Prostate gland (tissue), 2 donors: ENCODE measurements at regions not wholly inside any gene's neighbourhood (a gene's known extent, or its start where the extent isn't known, plus 50 kb on each side); places are given as distances from the start of the nearest gene placed in this dataset.

Experiments used
- DNase-seq: peaks from one replicate; pipeline ENCODE4 v3.0.0-alpha.2; 2019; ENCODE audit warnings: low spot score
- H3K27ac ChIP-seq, 2 donors: fragments of 200-600 bp; sonication (generic); 2 replicates each; pipeline ENCODE4 v1.5.1; 2017 to 2019
- H3K27me3 ChIP-seq: fragments of 200-600 bp; sonication (generic); replicated peaks from 2 replicates; pipeline ENCODE4 v1.5.1; 2019; ENCODE audit not compliant: insufficient read depth
- H3K36me3 ChIP-seq, 2 donors: fragments of 200-600 bp; sonication (generic); 1 replicate in 1 of 2; 2 replicates in 1 of 2; pipeline versions ENCODE4 v1.5.1 to v1.8.1; 2017 to 2019
- H3K4me1 ChIP-seq: fragments of 200-600 bp; sonication (generic); replicated peaks from 2 replicates; pipeline ENCODE4 v1.5.1; 2019
- H3K4me3 ChIP-seq, 2 donors: fragments of 200-600 bp; sonication (generic); 2 replicates each; pipeline ENCODE4 v1.5.1; 2017 to 2019
- H3K9me3 ChIP-seq: fragments of 200-600 bp; sonication (generic); 2 replicates; pipeline ENCODE4 v1.5.1; 2017
- POLR2A ChIP-seq: fragments of 450-650 bp; IDR thresholded peaks from one replicate; pipeline ENCODE4 v1.6.1; 2016; ENCODE audit warnings: antibody characterized with exemption, mild to moderate bottlenecking
- POLR2AphosphoS5 ChIP-seq: sonication (generic); formaldehyde crosslinking; IDR thresholded peaks from one replicate; pipeline ENCODE4 v1.6.1; 2017; ENCODE audit warnings: antibody characterized with exemption
- WGBS: methylation state at CpG from one replicate; pipeline ENCODE4 v1.1.5; 2018; 5-methylcytosine and 5-hydroxymethylcytosine counted together
- intact Hi-C: fragments of 100-400 bp; cut with DNase I; formaldehyde crosslinking; loops from one replicate; pipeline ENCODE4 v1.14.2; 2022
- TF ChIP-seq, protein P1 (sequence below), 4 experiments: fragments of 200-600 bp in 2 of 4; fragments of 450-650 bp in 2 of 4; sonication (generic) in 2 of 4; IDR thresholded peaks; 1 replicate in 3 of 4; 2 replicates in 1 of 4; pipeline ENCODE4 v1.5.1; 2016 to 2019; ENCODE audit warnings: antibody characterized with exemption in 4 of 4, mild to moderate bottlenecking in 2 of 4, moderate library complexity in 2 of 4

DNA sequence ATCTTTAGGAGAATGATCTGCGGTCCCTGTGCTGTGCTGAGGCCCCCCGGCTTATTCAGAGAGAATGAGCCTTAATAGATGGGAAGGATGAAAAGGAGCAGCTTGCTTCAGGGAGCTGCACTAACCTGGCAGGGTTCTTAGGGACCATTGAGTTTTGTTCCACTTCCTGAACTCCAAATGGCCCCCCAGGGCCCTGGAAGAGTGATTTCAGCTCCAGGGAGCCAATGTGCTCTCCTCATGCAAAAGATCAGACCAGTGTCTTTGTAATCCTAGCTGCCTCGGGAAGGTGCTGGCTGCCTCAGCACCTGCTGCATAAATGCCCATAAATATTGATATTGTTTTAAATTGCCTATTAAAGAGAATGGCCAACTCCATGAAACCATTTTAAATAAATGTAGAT, 210.2 kb downstream of the NCK2 start:
- TF ChIP-seq, protein P1, sequence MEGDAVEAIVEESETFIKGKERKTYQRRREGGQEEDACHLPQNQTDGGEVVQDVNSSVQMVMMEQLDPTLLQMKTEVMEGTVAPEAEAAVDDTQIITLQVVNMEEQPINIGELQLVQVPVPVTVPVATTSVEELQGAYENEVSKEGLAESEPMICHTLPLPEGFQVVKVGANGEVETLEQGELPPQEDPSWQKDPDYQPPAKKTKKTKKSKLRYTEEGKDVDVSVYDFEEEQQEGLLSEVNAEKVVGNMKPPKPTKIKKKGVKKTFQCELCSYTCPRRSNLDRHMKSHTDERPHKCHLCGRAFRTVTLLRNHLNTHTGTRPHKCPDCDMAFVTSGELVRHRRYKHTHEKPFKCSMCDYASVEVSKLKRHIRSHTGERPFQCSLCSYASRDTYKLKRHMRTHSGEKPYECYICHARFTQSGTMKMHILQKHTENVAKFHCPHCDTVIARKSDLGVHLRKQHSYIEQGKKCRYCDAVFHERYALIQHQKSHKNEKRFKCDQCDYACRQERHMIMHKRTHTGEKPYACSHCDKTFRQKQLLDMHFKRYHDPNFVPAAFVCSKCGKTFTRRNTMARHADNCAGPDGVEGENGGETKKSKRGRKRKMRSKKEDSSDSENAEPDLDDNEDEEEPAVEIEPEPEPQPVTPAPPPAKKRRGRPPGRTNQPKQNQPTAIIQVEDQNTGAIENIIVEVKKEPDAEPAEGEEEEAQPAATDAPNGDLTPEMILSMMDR (IDR thresholded peaks at IDR 0.05), result no peak
- TF ChIP-seq POLR2A, result no peak
- no peak for TF ChIP-seq POLR2AphosphoS5
- H3K4me1 ChIP-seq, result no peaks in the 10 kb centered on the region
- no peaks in the 10 kb centered on the region for H3K9me3 ChIP-seq
- WGBS, result 76% methylated on average over 3 of the region's 3 CpGs
- H3K27me3 ChIP-seq, result no peaks in the 10 kb centered on the region
- H3K27ac ChIP-seq, result no peak overlapping the region
- DNase-seq, result no peak
- no peak overlapping the region for H3K4me3 ChIP-seq
- H3K36me3 ChIP-seq, result no peaks in the 10 kb centered on the region
- intact Hi-C loops, result no loop called here

GRCh38 chr2:105953942-105954341, 209.2 kb downstream of the NCK2 start:
- no peak overlapping the region for H3K27ac ChIP-seq
- H3K27me3 ChIP-seq, result no peaks in the 10 kb centered on the region
- H3K4me1 ChIP-seq, result no peaks in the 10 kb centered on the region
- H3K4me3 ChIP-seq, result no peak overlapping the region
- intact Hi-C loops, result no loop called here
- no peaks in the 10 kb centered on the region for H3K36me3 ChIP-seq
- DNase-seq, result no peak
- H3K9me3 ChIP-seq, result no peaks in the 10 kb centered on the region
- 91% methylated on average over 4 of the region's 4 CpGs for WGBS
- TF ChIP-seq, protein P1 (IDR thresholded peaks at IDR 0.05), result no peak
- TF ChIP-seq POLR2AphosphoS5, result no peak
- no peak for TF ChIP-seq POLR2A

DNA sequence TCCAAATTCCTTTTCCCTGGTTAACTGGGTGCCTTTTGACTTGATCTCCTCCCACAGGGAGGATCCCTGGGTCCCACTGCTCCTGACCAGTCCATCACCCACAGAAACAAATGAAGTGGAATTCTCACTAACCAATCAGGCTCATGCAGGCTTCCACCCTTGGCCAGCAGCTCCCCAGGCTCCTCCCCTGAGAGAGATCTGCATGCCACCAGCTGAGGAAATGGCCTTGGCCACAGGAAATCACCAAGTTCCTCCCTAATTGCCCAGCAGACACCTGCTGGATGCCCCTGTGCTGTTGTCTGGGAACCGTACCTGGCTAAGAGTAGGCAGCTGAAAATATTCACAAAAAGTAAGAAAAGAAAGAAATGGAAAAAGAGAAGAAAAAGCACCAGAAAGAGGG, 207.4 kb downstream of the NCK2 start:
- DNase-seq, result no peak
- Histone ChIP-seq H3K4me3 (no peak overlapping the region), H3K27ac (no peak overlapping the region), H3K9me3 (no peaks in the 10 kb centered on the region), H3K27me3 (no peaks in the 10 kb centered on the region), H3K36me3 (no peaks in the 10 kb centered on the region), H3K4me1 (no peaks in the 10 kb centered on the region)
- TF ChIP-seq, protein P1 (IDR thresholded peaks at IDR 0.05), result no peak
- TF ChIP-seq POLR2A (no peak), POLR2AphosphoS5 (no peak)
- WGBS, result 82% methylated on average over 1 of the region's 1 CpG
- intact Hi-C loops, result no loop called here

DNA sequence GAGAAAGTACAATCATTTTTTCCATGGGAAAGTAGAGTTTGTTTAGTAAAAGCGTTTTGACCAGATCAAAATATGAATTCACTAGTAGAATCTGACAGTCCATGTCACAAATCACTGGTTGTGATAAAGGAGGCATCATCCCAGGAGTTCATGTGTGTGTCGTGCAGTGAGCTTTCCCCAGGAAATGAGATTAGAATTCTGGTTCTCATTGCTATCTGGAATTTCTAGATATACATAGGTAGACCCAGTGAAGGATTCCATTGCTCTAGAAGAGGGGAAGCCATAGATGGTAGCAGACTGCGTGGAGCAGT, 206.6 kb downstream of the NCK2 start:
- no peaks in the 10 kb centered on the region for H3K4me1 ChIP-seq
- no peak overlapping the region for H3K4me3 ChIP-seq
- H3K27me3 ChIP-seq, result no peaks in the 10 kb centered on the region
- intact Hi-C loops, result no loop called here
- no peaks in the 10 kb centered on the region for H3K9me3 ChIP-seq
- TF ChIP-seq POLR2AphosphoS5 (no peak), POLR2A (no peak)
- TF ChIP-seq, protein P1 (IDR thresholded peaks at IDR 0.05), result no peak
- no peak overlapping the region for H3K27ac ChIP-seq
- DNase-seq, result no peak
- WGBS, result 94% methylated on average over 3 of the region's 3 CpGs
- no peaks in the 10 kb centered on the region for H3K36me3 ChIP-seq

DNA sequence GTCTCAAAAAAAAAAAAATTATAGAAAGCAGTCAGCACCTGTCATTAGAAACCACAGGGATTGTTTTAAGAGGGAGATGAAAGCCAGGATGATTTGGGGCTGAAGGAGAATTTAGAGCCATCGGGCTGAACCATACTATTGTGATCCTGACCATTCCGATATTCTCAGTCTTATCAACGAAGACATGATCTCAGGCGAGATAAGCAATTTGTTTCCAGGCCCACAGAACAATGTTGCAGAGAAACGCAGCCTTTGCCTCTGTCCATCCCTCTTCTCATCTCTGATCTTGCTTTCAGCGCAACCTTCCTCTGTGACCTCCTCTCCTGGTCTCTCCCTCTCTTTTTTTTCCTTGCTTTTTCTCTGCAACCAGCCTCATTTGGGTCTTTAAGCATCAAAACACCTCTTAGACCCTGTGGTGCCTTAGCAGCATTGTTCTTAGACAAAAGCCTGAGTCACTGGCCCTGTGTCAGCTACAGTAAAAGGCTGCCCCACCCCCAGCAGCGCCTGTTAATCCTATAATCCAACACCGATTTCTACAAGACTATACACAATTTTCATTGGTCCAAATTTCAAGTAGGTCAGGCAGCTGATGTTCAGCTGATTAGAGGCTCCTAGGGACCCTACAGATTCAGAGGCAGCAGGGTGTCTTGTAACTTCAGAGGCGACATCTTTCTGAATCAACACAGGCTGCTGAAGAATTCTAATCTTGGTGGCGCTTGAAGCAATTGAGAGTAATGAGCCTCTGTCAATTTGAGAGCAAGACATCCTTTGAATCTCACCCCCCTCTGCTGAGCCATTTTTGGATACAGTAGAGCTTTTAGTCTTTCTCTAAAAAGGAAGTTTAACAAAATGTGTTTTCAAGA, 206.0 kb downstream of the NCK2 start:
- WGBS, result 61% methylated on average over 10 of the region's 10 CpGs
- Histone ChIP-seq H3K4me1 (no peaks in the 10 kb centered on the region), H3K27ac (no peak overlapping the region), H3K36me3 (no peaks in the 10 kb centered on the region), H3K9me3 (no peaks in the 10 kb centered on the region), H3K4me3 (no peak overlapping the region), H3K27me3 (no peaks in the 10 kb centered on the region)
- intact Hi-C loops, result no loop called here
- no peak for DNase-seq
- no peak for TF ChIP-seq POLR2AphosphoS5
- TF ChIP-seq POLR2A, result no peak
- TF ChIP-seq, protein P1 (IDR thresholded peaks at IDR 0.05), result no peak
